PC-3 (cell line): ENCODE measurements at regions not wholly inside any gene's neighbourhood (a gene's known extent, or its start where the extent isn't known, plus 50 kb on each side); places are given as distances from the start of the nearest gene placed in this dataset.

Experiments used
- CTCF ChIP-seq: fragments of 300-600 bp; sonication (generic); conservative IDR thresholded peaks from 2 replicates; pipeline ENCODE4 v1.5.1; 2017; ENCODE audit warnings: antibody characterized with exemption, low read depth, mild to moderate bottlenecking, low read length
- EZH2 ChIP-seq: fragments of 300-600 bp; sonication (generic); IDR thresholded peaks from one replicate; pipeline ENCODE4 v1.6.1; 2017; ENCODE audit warnings: antibody characterized with exemption, mild to moderate bottlenecking, low read length; ENCODE audit not compliant: unreplicated experiment
- EZH2phosphoT487 ChIP-seq: fragments of 300-600 bp; sonication (generic); IDR thresholded peaks from 2 replicates; pipeline ENCODE4 v1.6.1; 2018; ENCODE audit warnings: mild to moderate bottlenecking, antibody characterized with exemption, low read length, borderline replicate concordance

GRCh38 chr5:118009741-118010297 lies 978.5 kb downstream of the DTWD2 start:
- no peak for TF ChIP-seq CTCF
- TF ChIP-seq EZH2phosphoT487: no peak
- no peak for TF ChIP-seq EZH2
